Neural cell (in vitro differentiated cells): ENCODE measurements at regions not wholly inside any gene's neighbourhood (a gene's known extent, or its start where the extent isn't known, plus 50 kb on each side); places are given as distances from the start of the nearest gene placed in this dataset.

Experiments
- H2AFZ ChIP-seq: fragments of 200-600, 300-800 bp; sonication (generic), shearing (Covaris generic); 2 replicates; pipeline ENCODE4 v1.6.0; 2014; ENCODE audit warnings: low read depth, mild to moderate bottlenecking, antibody characterized with exemption, low read length, moderate library complexity
- H3F3A ChIP-seq: fragments of 200-600 bp; shearing (Covaris generic); 2 replicates; pipeline ENCODE4 v1.6.1; 2016; ENCODE audit warnings: mild to moderate bottlenecking, moderate library complexity, mixed read lengths, antibody characterized with exemption, low read length; ENCODE audit not compliant: insufficient read depth, poor library complexity, severe bottlenecking
- H3K27ac ChIP-seq: fragments of 200-600, 300-800 bp; sonication (generic), shearing (Covaris generic); 2 replicates; pipeline ENCODE4 v1.5.1; 2014; ENCODE audit warnings: mild to moderate bottlenecking, low read length, moderate library complexity
- H3K27me3 ChIP-seq: fragments of 300-800, 200-600 bp; sonication (generic), shearing (Covaris generic); 2 replicates; pipeline ENCODE4 v1.6.0; 2014; ENCODE audit warnings: mild to moderate bottlenecking, low read depth, low read length, moderate library complexity; ENCODE audit not compliant: insufficient read depth
- H3K36me3 ChIP-seq: fragments of 300-800, 200-600 bp; sonication (generic), shearing (Covaris generic); 2 replicates; pipeline ENCODE4 v1.5.1; 2014; ENCODE audit warnings: mild to moderate bottlenecking, antibody characterized with exemption, low read length, moderate library complexity; ENCODE audit not compliant: insufficient read depth
- H3K4me2 ChIP-seq: fragments of 300-800, 200-600 bp; sonication (generic), shearing (Covaris generic); 2 replicates; pipeline ENCODE4 v1.6.0; 2014; ENCODE audit warnings: mild to moderate bottlenecking, low read length
- H3K4me3 ChIP-seq: fragments of 300-800, 200-600 bp; sonication (generic), shearing (Covaris generic); 2 replicates; pipeline ENCODE4 v1.5.1; 2014; ENCODE audit warnings: mild to moderate bottlenecking, low read length, moderate library complexity
- H3K79me2 ChIP-seq: fragments of 200-600 bp; shearing (Covaris generic); replicated peaks from 2 replicates; pipeline ENCODE4 v1.6.0; 2014; ENCODE audit warnings: mild to moderate bottlenecking, low read length, moderate library complexity; ENCODE audit not compliant: insufficient read depth
- H3K9ac ChIP-seq: fragments of 300-800, 200-600 bp; sonication (generic), shearing (Covaris generic); 2 replicates; pipeline ENCODE4 v1.6.1; 2016; ENCODE audit warnings: mild to moderate bottlenecking, low read length, mixed read lengths
- H3K9me2 ChIP-seq: fragments of 200-600 bp; shearing (Covaris generic); 2 replicates; pipeline ENCODE4 v1.6.1; 2016; ENCODE audit warnings: mild to moderate bottlenecking, low read length, mixed read lengths; ENCODE audit not compliant: insufficient read depth
- H3K9me3 ChIP-seq: fragments of 200-600, 300-800 bp; sonication (generic), shearing (Covaris generic); 2 replicates; pipeline ENCODE4 v1.6.1; 2016; ENCODE audit warnings: mild to moderate bottlenecking, mixed run types, low read length, moderate library complexity, mixed read lengths
- H4K20me1 ChIP-seq: fragments of 200-600 bp; shearing (Covaris generic); 2 replicates; pipeline ENCODE4 v1.6.1; 2016; ENCODE audit warnings: mild to moderate bottlenecking, mixed run types; ENCODE audit not compliant: insufficient read depth
- CTCF ChIP-seq: fragments of 450-650 bp; IDR thresholded peaks from 2 replicates; pipeline ENCODE4 v1.5.1; 2014; ENCODE audit warnings: antibody characterized with exemption, mild to moderate bottlenecking, moderate library complexity; ENCODE audit not compliant: poor library complexity, severe bottlenecking
- EP300 ChIP-seq: fragments of 450-650 bp; conservative IDR thresholded peaks from 2 replicates; pipeline ENCODE4 v1.6.1; 2014; ENCODE audit warnings: antibody characterized with exemption, mild to moderate bottlenecking, moderate library complexity; ENCODE audit not compliant: poor library complexity, severe bottlenecking
- EZH2 ChIP-seq: fragments of 200-600, 300-800 bp; shearing (Covaris generic), sonication (generic); IDR thresholded peaks from 2 replicates; pipeline ENCODE4 v1.6.1; 2014; ENCODE audit warnings: antibody characterized with exemption, low read length, borderline replicate concordance, mild to moderate bottlenecking; ENCODE audit not compliant: insufficient read depth, poor library complexity, severe bottlenecking
- MXI1 ChIP-seq: fragments of 450-650 bp; conservative IDR thresholded peaks from 2 replicates; pipeline ENCODE4 v1.6.1; 2014; ENCODE audit warnings: antibody characterized with exemption, mild to moderate bottlenecking; ENCODE audit not compliant: poor library complexity, severe bottlenecking
- POLR2AphosphoS5 ChIP-seq: IDR thresholded peaks from 2 replicates; pipeline ENCODE4 v1.6.1; 2012
- RAD21 ChIP-seq: fragments of 450-650 bp; conservative IDR thresholded peaks from 2 replicates; pipeline ENCODE4 v1.6.1; 2014; ENCODE audit warnings: antibody characterized with exemption, mild to moderate bottlenecking, moderate library complexity
- REST ChIP-seq: IDR thresholded peaks from 2 replicates; pipeline ENCODE4 v1.6.1; 2012; ENCODE audit warnings: borderline replicate concordance
- SMC3 ChIP-seq: fragments of 450-650 bp; conservative IDR thresholded peaks from 2 replicates; pipeline ENCODE4 v1.6.1; 2014; ENCODE audit warnings: antibody characterized with exemption, mild to moderate bottlenecking, moderate library complexity; ENCODE audit not compliant: poor library complexity
- TAF1 ChIP-seq: IDR thresholded peaks from 2 replicates; pipeline ENCODE4 v1.6.1; 2012; ENCODE audit warnings: low read depth

- H3K4me3 ChIP-seq: no peak overlapping the region
- H3K9me2 ChIP-seq: no peaks in the 10 kb centered on the region
- H3K36me3 ChIP-seq: no peaks in the 10 kb centered on the region
- no peaks in the 10 kb centered on the region for H3F3A ChIP-seq
- H2AFZ ChIP-seq: no peak overlapping the region
- H3K27ac ChIP-seq: no peak overlapping the region
- H3K4me2 ChIP-seq: no peak overlapping the region
- H3K9ac ChIP-seq: no peak overlapping the region
- no peaks in the 10 kb centered on the region for H3K79me2 ChIP-seq
- no peaks in the 10 kb centered on the region for H4K20me1 ChIP-seq
- TF ChIP-seq EZH2: no peak
- no peak for TF ChIP-seq SMC3
- TF ChIP-seq POLR2AphosphoS5: no peak
- TF ChIP-seq CTCF: no peak
- TF ChIP-seq REST: no peak
- no peak for TF ChIP-seq EP300
- no peak for TF ChIP-seq RAD21
- no peaks in the 10 kb centered on the region for H3K27me3 ChIP-seq
- no peaks in the 10 kb centered on the region for H3K9me3 ChIP-seq
Observed at GRCh38 chr11:101715281-101715680, 131.5 kb upstream of the TRPC6 start.

DNA sequence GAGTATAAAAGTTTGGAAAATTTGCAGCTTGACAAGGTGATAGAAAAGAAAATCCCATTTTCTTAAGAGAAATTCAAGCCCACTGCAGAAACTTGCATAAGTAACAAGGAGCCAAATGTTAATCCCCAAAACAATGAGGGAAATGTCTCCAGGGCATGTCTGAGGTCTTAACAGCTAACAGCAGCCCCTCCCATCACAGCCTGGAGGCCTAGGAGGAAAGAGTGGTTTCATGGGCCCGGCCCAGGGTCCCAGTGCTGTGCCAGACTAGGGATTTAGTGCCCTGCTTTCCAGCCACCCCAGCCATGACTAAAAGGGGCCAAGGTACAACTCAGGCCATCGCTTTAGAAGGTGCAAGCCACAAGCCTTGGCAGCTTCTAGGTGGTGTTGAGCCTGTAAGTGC, 123.7 kb upstream of the TRPC6 start:
- Histone ChIP-seq H2AFZ (no peak overlapping the region), H3K36me3 (no peaks in the 10 kb centered on the region), H3K9ac (no peak overlapping the region), H3K4me2 (no peak overlapping the region), H3K27ac (no peak overlapping the region), H3K79me2 (no peaks in the 10 kb centered on the region), H3K9me2 (no peaks in the 10 kb centered on the region), H3K27me3 (no peaks in the 10 kb centered on the region), H4K20me1 (no peaks in the 10 kb centered on the region), H3K9me3 (no peaks in the 10 kb centered on the region), H3F3A (no peaks in the 10 kb centered on the region), H3K4me3 (no peak overlapping the region)
- no peak for TF ChIP-seq RAD21
- no peak for TF ChIP-seq POLR2AphosphoS5
- no peak for TF ChIP-seq SMC3
- TF ChIP-seq MXI1: no peak
- TF ChIP-seq CTCF: no peak
- TF ChIP-seq EZH2: no peak
- no peak for TF ChIP-seq REST
- TF ChIP-seq EP300: no peak
- TF ChIP-seq TAF1: no peak
